H1 (cell line): ENCODE measurements at regions not wholly inside any gene's neighbourhood (a gene's known extent, or its start where the extent isn't known, plus 50 kb on each side); places are given as distances from the start of the nearest gene placed in this dataset.

ENCODE experiments used
- CTCF ChIA-PET: fragments of 300-600 bp; sonication (Branson Sonifier 250); formaldehyde crosslinking; loops from one replicate; lab custom pipeline; 2021; ENCODE audit not compliant: partially characterized antibody; lab: Charles Lee
- POLR2A ChIA-PET: fragments of 300-600 bp; sonication (Branson Sonifier 250); formaldehyde crosslinking; loops from one replicate; lab custom pipeline; 2021; ENCODE audit warnings: inconsistent platforms; ENCODE audit not compliant: partially characterized antibody; lab: Charles Lee
- DNase-seq, 2 experiments: peaks; one replicate each; pipeline versions ENCODE4 v3.0.0 to v3.0.0-alpha.2; 2010 to 2022; ENCODE audit warnings: low spot score in 2 of 2, low read depth in 1 of 2, mixed read lengths in 1 of 2
- FAIRE-seq: peaks from 2 replicates; lab custom pipeline; 2011; peaks lifted over from hg19 to GRCh38; lab: Jason Lieb, UNC
- H2AFZ ChIP-seq: 2 replicates; pipeline ENCODE4 v1.8.1; 2012; ENCODE audit warnings: low read length, inconsistent platforms
- H2AK5ac ChIP-seq: 2 replicates; pipeline ENCODE4 v1.6.1; 2013; ENCODE audit warnings: low read depth, low read length
- H2BK120ac ChIP-seq: replicated peaks from 2 replicates; pipeline ENCODE3; 2013; ENCODE audit warnings: low read depth, low read length, inconsistent platforms
- H2BK12ac ChIP-seq: 2 replicates; pipeline ENCODE4 v1.6.1; 2013; ENCODE audit warnings: low read depth, low read length
- H2BK15ac ChIP-seq: 2 replicates; pipeline ENCODE4 v1.6.1; 2013; ENCODE audit warnings: low read length
- H2BK20ac ChIP-seq: 2 replicates; pipeline ENCODE4 v1.6.1; 2013; ENCODE audit warnings: low read length
- H2BK5ac ChIP-seq: 2 replicates; pipeline ENCODE4 v1.6.1; 2013; ENCODE audit warnings: low read depth, low read length
- H3K14ac ChIP-seq: 2 replicates; pipeline ENCODE4 v1.6.1; 2013; ENCODE audit warnings: inconsistent platforms; ENCODE audit not compliant: insufficient read length
- H3K18ac ChIP-seq: 2 replicates; pipeline ENCODE4 v1.6.1; 2013; ENCODE audit warnings: low read length; ENCODE audit errors: extremely low read depth
- H3K23ac ChIP-seq: 2 replicates; pipeline ENCODE4 v1.6.1; 2013; ENCODE audit warnings: inconsistent platforms; ENCODE audit not compliant: insufficient read length
- H3K23me2 ChIP-seq: 2 replicates; pipeline ENCODE4 v1.6.1; 2013; ENCODE audit warnings: low read depth, low read length
- H3K27ac ChIP-seq: 2 replicates; pipeline ENCODE4 v1.6.1; 2011; ENCODE audit warnings: low read depth, low read length, inconsistent platforms
- H3K27me3 ChIP-seq, 4 experiments: replicated peaks in 1 of 4; 1 replicate in 1 of 4; 2 replicates in 3 of 4; pipeline versions ENCODE4 v1.6.1 to v1.8.1; 2011 to 2013; ENCODE audit warnings: low read length in 3 of 4, mild to moderate bottlenecking in 3 of 4, inconsistent platforms in 2 of 4, mixed read lengths in 2 of 4, moderate library complexity in 1 of 4; ENCODE audit not compliant: control insufficient read depth in 3 of 4, insufficient read depth in 3 of 4; ENCODE audit errors: extremely low read depth in 1 of 4
- H3K36me3 ChIP-seq, 4 experiments: 2 replicates each; pipeline versions ENCODE4 v1.6.1 to v1.8.1; 2011 to 2013; ENCODE audit warnings: mild to moderate bottlenecking in 4 of 4, low read length in 3 of 4, moderate library complexity in 2 of 4, control low read depth in 1 of 4, inconsistent platforms in 1 of 4; ENCODE audit not compliant: insufficient read depth in 4 of 4, control insufficient read depth in 2 of 4
- H3K4ac ChIP-seq: replicated peaks from 2 replicates; pipeline ENCODE3; 2013; ENCODE audit warnings: low read length, low read depth, mixed read lengths, inconsistent platforms; ENCODE audit not compliant: insufficient read length
- H3K4me1 ChIP-seq, 4 experiments: replicated peaks in 1 of 4; 1 replicate in 1 of 4; 2 replicates in 3 of 4; pipeline versions ENCODE4 v1.6.1 to v1.8.1; 2011 to 2013; ENCODE audit warnings: low read length in 3 of 4, inconsistent platforms in 2 of 4, mixed read lengths in 1 of 4; ENCODE audit not compliant: insufficient read depth in 4 of 4, control insufficient read depth in 3 of 4
- H3K4me2 ChIP-seq, 2 experiments: 2 replicates each; pipeline versions ENCODE4 v1.6.1 to v1.8.1; 2011 to 2013; ENCODE audit warnings: low read depth in 2 of 2, low read length in 2 of 2, control low read depth in 1 of 2, inconsistent platforms in 1 of 2, mild to moderate bottlenecking in 1 of 2; ENCODE audit not compliant: insufficient read depth in 1 of 2
- H3K4me3 ChIP-seq, 4 experiments: fragments of 200-600, 300-600 bp in 1 of 4; sonication (generic), shearing (Covaris generic), sonication (Bioruptor Twin) in 1 of 4; 2 replicates each; pipeline versions ENCODE4 v1.5.1 to v1.8.1; 2011 to 2016; ENCODE audit warnings: low read length in 4 of 4, low read depth in 3 of 4, control low read depth in 2 of 4, inconsistent platforms in 2 of 4, mild to moderate bottlenecking in 2 of 4, mixed read lengths in 1 of 4, moderate library complexity in 1 of 4; ENCODE audit not compliant: insufficient read depth in 2 of 4; ENCODE audit errors: extremely low read depth in 1 of 4
- H3K56ac ChIP-seq: replicated peaks from 2 replicates; pipeline ENCODE3; 2013; ENCODE audit warnings: low read depth, mild to moderate bottlenecking, mixed read lengths, low read length, inconsistent platforms; ENCODE audit not compliant: insufficient read length
- H3K79me1 ChIP-seq: 2 replicates; pipeline ENCODE4 v1.6.1; 2013; ENCODE audit warnings: low read depth, low read length, control low read depth
- H3K79me2 ChIP-seq, 2 experiments: 2 replicates each; pipeline versions ENCODE4 v1.6.1 to v1.8.1; 2012 to 2013; ENCODE audit warnings: low read length in 2 of 2, mild to moderate bottlenecking in 2 of 2, inconsistent platforms in 1 of 2; ENCODE audit not compliant: insufficient read depth in 2 of 2, control insufficient read depth in 1 of 2
- H3K9ac ChIP-seq, 4 experiments: replicated peaks in 1 of 4; 1 replicate in 1 of 4; 2 replicates in 3 of 4; pipeline versions ENCODE4 v1.6.1 to v1.8.1; 2011 to 2013; ENCODE audit warnings: low read depth in 3 of 4, low read length in 3 of 4, control low read depth in 2 of 4, mild to moderate bottlenecking in 2 of 4, moderate library complexity in 2 of 4, inconsistent platforms in 1 of 4; ENCODE audit errors: extremely low read depth in 1 of 4
- H3K9me3 ChIP-seq, 2 experiments: 2 replicates each; pipeline versions ENCODE4 v1.6.1 to v1.8.1; 2012 to 2013; ENCODE audit warnings: mild to moderate bottlenecking in 2 of 2, moderate library complexity in 2 of 2, control low read depth in 1 of 2, inconsistent platforms in 1 of 2, low read depth in 1 of 2, low read length in 1 of 2, mixed read lengths in 1 of 2; ENCODE audit not compliant: insufficient read depth in 2 of 2
- H4K20me1 ChIP-seq, 2 experiments: replicated peaks in 1 of 2; 2 replicates each; pipeline versions ENCODE3 to v1.8.1; 2011 to 2013; ENCODE audit warnings: inconsistent platforms in 2 of 2, low read length in 2 of 2, mild to moderate bottlenecking in 1 of 2; ENCODE audit not compliant: insufficient read depth in 2 of 2, control insufficient read depth in 1 of 2
- H4K5ac ChIP-seq: 2 replicates; pipeline ENCODE4 v1.6.1; 2013; ENCODE audit warnings: low read length, low read depth, mixed read lengths, inconsistent platforms; ENCODE audit not compliant: insufficient read length
- H4K8ac ChIP-seq: 2 replicates; pipeline ENCODE4 v1.8.0; 2013; ENCODE audit warnings: mild to moderate bottlenecking, moderate library complexity, low read length, inconsistent platforms; ENCODE audit not compliant: insufficient read depth; ENCODE audit errors: extremely low read depth
- H4K91ac ChIP-seq: replicated peaks from 2 replicates; pipeline ENCODE3; 2013; ENCODE audit warnings: low read length, mixed read lengths, inconsistent platforms; ENCODE audit not compliant: insufficient read length
- ASH2L ChIP-seq: fragments of 200-600, 300-600 bp; sonication (generic); IDR thresholded peaks from one replicate; pipeline ENCODE4 v1.7.1; 2017; ENCODE audit warnings: low read length
- ATF2 ChIP-seq: IDR thresholded peaks from 2 replicates; pipeline ENCODE4 v1.6.1; 2012; ENCODE audit warnings: low read length, inconsistent platforms
- CBX8 ChIP-seq: fragments of 300-800, 300-1000 bp; sonication (generic); IDR thresholded peaks from 2 replicates; pipeline ENCODE4 v1.7.1; 2016; ENCODE audit warnings: low read depth, low read length, borderline replicate concordance
- FOSL1 ChIP-seq: IDR thresholded peaks from 2 replicates; pipeline ENCODE4 v1.6.1; 2011; ENCODE audit warnings: mild to moderate bottlenecking, low read depth, low read length, moderate library complexity; ENCODE audit not compliant: insufficient read depth
- GABPA ChIP-seq: IDR thresholded peaks from 2 replicates; pipeline ENCODE4 v1.6.1; 2011; ENCODE audit warnings: mild to moderate bottlenecking, low read length, moderate library complexity, borderline replicate concordance; ENCODE audit not compliant: insufficient read depth
- HDAC2 ChIP-seq, 2 experiments: fragments of 300-600 bp in 1 of 2; sonication (generic) in 1 of 2; IDR thresholded peaks; 2 replicates each; pipeline ENCODE4 v1.6.1; 2011 to 2012; ENCODE audit warnings: low read depth in 2 of 2, low read length in 2 of 2, mild to moderate bottlenecking in 2 of 2, moderate library complexity in 2 of 2, borderline replicate concordance in 1 of 2, inconsistent platforms in 1 of 2
- MAFK ChIP-seq: IDR thresholded peaks from 2 replicates; pipeline ENCODE4 v1.6.1; 2012; ENCODE audit warnings: low read depth, mild to moderate bottlenecking, improper control_type of control experiment, low read length
- POU5F1 ChIP-seq: IDR thresholded peaks from 2 replicates; pipeline ENCODE4 v1.6.1; 2011; ENCODE audit warnings: low read depth, mild to moderate bottlenecking, low read length, moderate library complexity
- RAD21 ChIP-seq, 2 experiments: IDR thresholded peaks in 1 of 2; conservative IDR thresholded peaks in 1 of 2; 2 replicates each; pipeline ENCODE4 v1.6.1; 2011; ENCODE audit warnings: low read depth in 2 of 2, low read length in 2 of 2, improper control_type of control experiment in 1 of 2, inconsistent platforms in 1 of 2, mild to moderate bottlenecking in 1 of 2, moderate library complexity in 1 of 2
- SAP30 ChIP-seq: fragments of 300-600 bp; sonication (generic); IDR thresholded peaks from 2 replicates; pipeline ENCODE4 v1.7.1; 2012; ENCODE audit warnings: low read length, moderate library complexity, mild to moderate bottlenecking, inconsistent platforms; ENCODE audit not compliant: insufficient read depth, insufficient replicate concordance
- SIRT6 ChIP-seq: IDR thresholded peaks from one replicate; pipeline ENCODE4 v1.7.1; 2012; ENCODE audit warnings: low read length, inconsistent platforms
- SRF ChIP-seq: IDR thresholded peaks from 2 replicates; pipeline ENCODE4 v1.6.1; 2011; ENCODE audit warnings: mild to moderate bottlenecking, low read depth, low read length, moderate library complexity
- TAF1 ChIP-seq: IDR thresholded peaks from 2 replicates; pipeline ENCODE4 v1.6.1; 2011; ENCODE audit warnings: mild to moderate bottlenecking, low read depth, low read length
- WGBS, 2 experiments: shearing (Covaris generic) in 1 of 2; methylation state at CpG; one replicate each; pipeline versions ENCODE4 v1.1.6 to v1.1.7; 2013 to 2015; ENCODE audit warnings: low lambda C conversion rate in 2 of 2, mixed read lengths in 2 of 2, inconsistent platforms in 1 of 2, low coverage in 1 of 2, missing lambda C conversion rate in 1 of 2; ENCODE audit not compliant: insufficient replicate concordance in 2 of 2, insufficient coverage in 1 of 2, insufficient read length in 1 of 2; ENCODE audit errors: extremely low coverage in 1 of 2, missing lambda C conversion rate in 1 of 2; 5-methylcytosine and 5-hydroxymethylcytosine counted together

- FAIRE-seq (no peak), DNase-seq (no peak)
- Histone ChIP-seq H3K9ac (no peak overlapping the region), H4K8ac (no peak overlapping the region), H3K18ac (no peak overlapping the region), H2BK12ac (no peak overlapping the region), H3K4me2 (no peak overlapping the region), H3K79me1 (no peaks in the 10 kb centered on the region), H2AFZ (no peak overlapping the region), H4K5ac (no peak overlapping the region), H3K4me3 (no peak overlapping the region), H4K91ac (no peak overlapping the region), H2BK5ac (no peak overlapping the region), H3K23me2 (no peaks in the 10 kb centered on the region), H2AK5ac (no peak overlapping the region), H3K27me3 (no peaks in the 10 kb centered on the region), H3K27ac (no peak overlapping the region), H3K56ac (no peak overlapping the region), H3K9me3 (no peaks in the 10 kb centered on the region), H3K79me2 (no peaks in the 10 kb centered on the region), H3K36me3 (no peaks in the 10 kb centered on the region), H2BK15ac (no peak overlapping the region), H3K4me1 (no peaks in the 10 kb centered on the region), H3K23ac (no peak overlapping the region), H2BK20ac (no peak overlapping the region), H4K20me1 (no peaks in the 10 kb centered on the region), H3K14ac (no peak overlapping the region), H2BK120ac (no peak overlapping the region), H3K4ac (no peak overlapping the region)
- WGBS, 2 experiments: 81% methylated on average over 7 of the region's 7 CpGs; no CpG with 5 or more reads in 1 of the 2 experiments
- POLR2A ChIA-PET: interaction anchor here (0.6 kb wide), 1 partner anchor 18 kb away, joined by 3 read pairs; no protein-coding TSS in a partner anchor
- TF ChIP-seq TAF1 (no peak), ASH2L (no peak), ATF2 (no peak), CBX8 (no peak), SRF (no peak), MAFK (no peak), FOSL1 (no peak), RAD21 (IDR thresholded peaks at IDR 0.05 in 1 of 2, conservative IDR thresholded peaks at IDR 0.05 in 1 of 2; ENCODE audit: low read depth in 2 of 2, low read length in 2 of 2) (no peak), SIRT6 (no peak), SAP30 (no peak), HDAC2 (IDR thresholded peaks at IDR 0.05; ENCODE audit: borderline replicate concordance in 1 of 2, low read depth in 2 of 2, low read length in 2 of 2) (no peak), GABPA (no peak), POU5F1 (no peak)
- CTCF ChIA-PET: no interaction called here
Observed at GRCh38 chr6:4340544-4340943, 205.2 kb upstream of the ECI2 start.
